GM12878 (cell line): ENCODE measurements at regions not wholly inside any gene's neighbourhood (a gene's known extent, or its start where the extent isn't known, plus 50 kb on each side); places are given as distances from the start of the nearest gene placed in this dataset.

Experiments
- ATAC-seq: fragments of 200-7000 bp; cut with Tn5 transposase; 3 replicates; pipeline ENCODE4 v1.9.1; 2020; ENCODE audit warnings: mild to moderate bottlenecking, moderate library complexity
- BruUV-seq: library from RNA; stranded (reverse); fragments of 400-500 nt; replicated peaks from 2 replicates; lab custom pipeline; 2021; lab: Mats Ljungman, UMichigan
- CTCF ChIA-PET: fragments of 300-600 bp; sonication (Branson Sonifier 250); formaldehyde crosslinking; extraction: SDS; loops from one replicate; lab custom pipeline; 2021; ENCODE audit warnings: inconsistent platforms; lab: Yijun Ruan, JAX
- POLR2A ChIA-PET: fragments of 350-600 bp; formaldehyde crosslinking; extraction: SDS; loops from one replicate; lab custom pipeline; 2021; ENCODE audit warnings: inconsistent platforms; lab: Charles Lee
- RAD21 ChIA-PET: fragments of 300-600 bp; sonication (Branson Sonifier 250); formaldehyde crosslinking; loops from one replicate; lab custom pipeline; 2023; ENCODE audit warnings: antibody characterized with exemption; ENCODE audit not compliant: unreplicated experiment; lab: Charles Lee
- SMC1A ChIA-PET: fragments of 300-600 bp; sonication (Branson Sonifier 250); formaldehyde crosslinking; loops from one replicate; lab custom pipeline; 2023; ENCODE audit not compliant: unreplicated experiment, uncharacterized antibody; lab: Charles Lee
- DNase-seq: peaks from one replicate; pipeline ENCODE4 v3.0.0-alpha.2; 2011; ENCODE audit warnings: low read depth, low spot score
- FAIRE-seq: peaks from 3 replicates; lab custom pipeline; 2011; peaks lifted over from hg19 to GRCh38; lab: Jason Lieb, UNC
- H2AFZ ChIP-seq: 2 replicates; pipeline ENCODE4 v1.6.0; 2011; ENCODE audit warnings: low read depth, low read length, control low read depth; ENCODE audit not compliant: control insufficient read depth
- H3K27ac ChIP-seq: 2 replicates; pipeline ENCODE4 v1.5.1; 2011; ENCODE audit warnings: control low read depth; ENCODE audit not compliant: control insufficient read depth, insufficient read depth
- H3K27me3 ChIP-seq, 2 experiments: replicated peaks in 1 of 2; 2 replicates each; pipeline versions ENCODE4 v1.6.0 to v1.6.1; 2011; ENCODE audit warnings: low read length in 1 of 2; ENCODE audit not compliant: control insufficient read depth in 2 of 2, insufficient read depth in 2 of 2
- H3K36me3 ChIP-seq, 2 experiments: 2 replicates each; pipeline ENCODE4 v1.5.1; 2011; ENCODE audit warnings: low read length in 1 of 2; ENCODE audit not compliant: control insufficient read depth in 2 of 2, insufficient read depth in 2 of 2
- H3K4me1 ChIP-seq: 2 replicates; pipeline ENCODE4 v1.6.1; 2011; ENCODE audit warnings: mild to moderate bottlenecking, low read length, moderate library complexity, mixed read lengths; ENCODE audit not compliant: control insufficient read depth, insufficient read depth
- H3K4me2 ChIP-seq: 2 replicates; pipeline ENCODE4 v1.6.0; 2011; ENCODE audit warnings: control low read depth; ENCODE audit not compliant: control insufficient read depth, insufficient read depth
- H3K4me3 ChIP-seq: fragments of 200-600 bp; sonication (generic); 2 replicates; pipeline ENCODE4 v1.5.1; 2016
- H3K79me2 ChIP-seq: 2 replicates; pipeline ENCODE4 v1.6.0; 2011; ENCODE audit warnings: low read length; ENCODE audit not compliant: control insufficient read depth, insufficient read depth
- H3K9ac ChIP-seq: 2 replicates; pipeline ENCODE4 v1.8.0; 2011; ENCODE audit warnings: low read length, control low read depth, mixed read lengths; ENCODE audit not compliant: control insufficient read depth, insufficient read depth
- H3K9me3 ChIP-seq: replicated peaks from 3 replicates; pipeline ENCODE4 v1.5.1; 2011; ENCODE audit warnings: mild to moderate bottlenecking, low read length; ENCODE audit not compliant: control insufficient read depth, insufficient read depth
- H4K20me1 ChIP-seq: 2 replicates; pipeline ENCODE4 v1.6.0; 2011; ENCODE audit not compliant: control insufficient read depth, insufficient read depth
- BMI1 ChIP-seq: fragments of 450-650 bp; IDR thresholded peaks from 2 replicates; pipeline ENCODE4 v1.6.1; 2016; ENCODE audit warnings: mild to moderate bottlenecking, moderate library complexity, borderline replicate concordance
- EED ChIP-seq: sonication (generic); IDR thresholded peaks from 2 replicates; pipeline ENCODE4 v1.6.1; 2016; ENCODE audit warnings: antibody characterized with exemption, low read depth
- HDAC2 ChIP-seq: fragments of 200-600 bp; sonication (generic); IDR thresholded peaks from 2 replicates; pipeline ENCODE4 v1.6.1; 2017
- HDGF ChIP-seq: fragments of 450-650 bp; IDR thresholded peaks from 2 replicates; pipeline ENCODE4 v1.6.1; 2016; ENCODE audit warnings: antibody characterized with exemption
- NR2C1 ChIP-seq: fragments of 450-650 bp; IDR thresholded peaks from 2 replicates; pipeline ENCODE4 v1.6.1; 2017; ENCODE audit warnings: antibody characterized with exemption, mild to moderate bottlenecking, moderate library complexity
- RBBP5 ChIP-seq: fragments of 200-600 bp; sonication (generic); conservative IDR thresholded peaks from 2 replicates; pipeline ENCODE4 v1.6.1; 2016
- SIX5 ChIP-seq: IDR thresholded peaks from 2 replicates; pipeline ENCODE4 v1.6.1; 2011; ENCODE audit warnings: mild to moderate bottlenecking, low read depth, low read length, moderate library complexity; ENCODE audit not compliant: severe bottlenecking
- WGBS: methylation state at CpG from one replicate; pipeline ENCODE4 v1.1.6; 2016; ENCODE audit warnings: low lambda C conversion rate; ENCODE audit not compliant: insufficient replicate concordance, insufficient coverage; ENCODE audit errors: missing lambda C conversion rate; 5-methylcytosine and 5-hydroxymethylcytosine counted together
- in situ Hi-C: fragments of 300-500 bp; cut with MboI; formaldehyde crosslinking; loops from 9 replicates; pipeline ENCODE4 v1.14.3; 2018; ENCODE audit warnings: mixed read lengths
- intact Hi-C: fragments of 100-400 bp; cut with micrococcal nuclease; formaldehyde crosslinking; loops from one replicate; pipeline ENCODE4 v1.14.2; 2022; ENCODE audit not compliant: unreplicated experiment
- TF ChIP-seq, protein P1 (sequence below): fragments of 150-350 bp; IDR thresholded peaks from 2 replicates; pipeline ENCODE4 v1.6.1; 2014; ENCODE audit warnings: mild to moderate bottlenecking, low read depth, low read length
- TF ChIP-seq, protein P2 (sequence below): fragments of 450-650 bp; IDR thresholded peaks from 2 replicates; pipeline ENCODE4 v1.6.1; 2017; ENCODE audit warnings: borderline replicate concordance
- TF ChIP-seq, protein P3 (sequence below): fragments of 450-650 bp; IDR thresholded peaks from 2 replicates; pipeline ENCODE4 v1.6.1; 2018; ENCODE audit warnings: borderline replicate concordance, mild to moderate bottlenecking; ENCODE audit not compliant: partially characterized antibody

DNA sequence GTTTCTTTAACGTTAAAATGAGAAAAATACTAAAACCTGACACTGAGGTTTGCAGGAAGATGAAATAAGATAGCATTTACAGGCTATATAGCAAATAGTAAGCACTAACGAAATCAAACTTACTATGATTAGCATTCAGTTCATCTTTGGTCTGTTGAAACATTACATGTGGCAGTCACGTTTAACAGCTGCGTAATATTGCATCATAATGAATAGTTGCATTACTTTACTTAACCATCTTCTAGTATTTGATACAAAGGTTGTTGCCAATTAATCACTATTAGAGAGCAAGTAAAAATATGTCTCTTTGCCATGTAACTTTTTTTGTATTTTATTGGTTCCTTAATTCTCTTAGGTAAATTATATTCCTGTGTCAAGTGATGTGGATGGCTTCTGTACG lies 131.8 kb upstream of the GHITM start:
- CTCF ChIA-PET, result interaction anchor here (0.8 to 1.6 kb wide), 4 partner anchors 11 to 206 kb away, joined by 3 to 6 read pairs (median 3); no protein-coding TSS in a partner anchor

More for the DNA sequence above, 131.8 kb upstream of the GHITM start:
- FAIRE-seq, result no peak
- 58% methylated on average over 5 of the region's 5 CpGs for WGBS
- no peak for DNase-seq
- Histone ChIP-seq H3K4me1 (no peaks in the 10 kb centered on the region), H3K36me3 (no peaks in the 10 kb centered on the region), H3K9ac (no peak overlapping the region), H3K4me2 (no peak overlapping the region), H3K27me3 (no peaks in the 10 kb centered on the region; a peak in 1 of 4 replicates), H3K79me2 (no peaks in the 10 kb centered on the region), H2AFZ (no peak overlapping the region), H3K4me3 (no peak overlapping the region), H4K20me1 (no peaks in the 10 kb centered on the region), H3K9me3 (no peaks in the 10 kb centered on the region; the same call in 2 of the 3 replicates), H3K27ac (no peak overlapping the region)
- ChIA-PET SMC1A (interaction anchor here (1.0 kb wide), 1 partner anchor 11 kb away, joined by 3 read pairs; no protein-coding TSS in a partner anchor), POLR2A (no interaction called here), RAD21 (no interaction called here)
- BruUV-seq, result no TSS peak
- no peak for TF ChIP-seq HDAC2
- no peak for TF ChIP-seq NR2C1
- no peak for TF ChIP-seq EED
- no peak for TF ChIP-seq SIX5
- TF ChIP-seq, protein P1, sequence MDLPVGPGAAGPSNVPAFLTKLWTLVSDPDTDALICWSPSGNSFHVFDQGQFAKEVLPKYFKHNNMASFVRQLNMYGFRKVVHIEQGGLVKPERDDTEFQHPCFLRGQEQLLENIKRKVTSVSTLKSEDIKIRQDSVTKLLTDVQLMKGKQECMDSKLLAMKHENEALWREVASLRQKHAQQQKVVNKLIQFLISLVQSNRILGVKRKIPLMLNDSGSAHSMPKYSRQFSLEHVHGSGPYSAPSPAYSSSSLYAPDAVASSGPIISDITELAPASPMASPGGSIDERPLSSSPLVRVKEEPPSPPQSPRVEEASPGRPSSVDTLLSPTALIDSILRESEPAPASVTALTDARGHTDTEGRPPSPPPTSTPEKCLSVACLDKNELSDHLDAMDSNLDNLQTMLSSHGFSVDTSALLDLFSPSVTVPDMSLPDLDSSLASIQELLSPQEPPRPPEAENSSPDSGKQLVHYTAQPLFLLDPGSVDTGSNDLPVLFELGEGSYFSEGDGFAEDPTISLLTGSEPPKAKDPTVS, result no peak
- no peak for TF ChIP-seq BMI1
- no peak for TF ChIP-seq RBBP5
- TF ChIP-seq, protein P2, sequence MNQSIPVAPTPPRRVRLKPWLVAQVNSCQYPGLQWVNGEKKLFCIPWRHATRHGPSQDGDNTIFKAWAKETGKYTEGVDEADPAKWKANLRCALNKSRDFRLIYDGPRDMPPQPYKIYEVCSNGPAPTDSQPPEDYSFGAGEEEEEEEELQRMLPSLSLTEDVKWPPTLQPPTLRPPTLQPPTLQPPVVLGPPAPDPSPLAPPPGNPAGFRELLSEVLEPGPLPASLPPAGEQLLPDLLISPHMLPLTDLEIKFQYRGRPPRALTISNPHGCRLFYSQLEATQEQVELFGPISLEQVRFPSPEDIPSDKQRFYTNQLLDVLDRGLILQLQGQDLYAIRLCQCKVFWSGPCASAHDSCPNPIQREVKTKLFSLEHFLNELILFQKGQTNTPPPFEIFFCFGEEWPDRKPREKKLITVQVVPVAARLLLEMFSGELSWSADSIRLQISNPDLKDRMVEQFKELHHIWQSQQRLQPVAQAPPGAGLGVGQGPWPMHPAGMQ, result no peak
- no peak for TF ChIP-seq HDGF
- TF ChIP-seq, protein P3, sequence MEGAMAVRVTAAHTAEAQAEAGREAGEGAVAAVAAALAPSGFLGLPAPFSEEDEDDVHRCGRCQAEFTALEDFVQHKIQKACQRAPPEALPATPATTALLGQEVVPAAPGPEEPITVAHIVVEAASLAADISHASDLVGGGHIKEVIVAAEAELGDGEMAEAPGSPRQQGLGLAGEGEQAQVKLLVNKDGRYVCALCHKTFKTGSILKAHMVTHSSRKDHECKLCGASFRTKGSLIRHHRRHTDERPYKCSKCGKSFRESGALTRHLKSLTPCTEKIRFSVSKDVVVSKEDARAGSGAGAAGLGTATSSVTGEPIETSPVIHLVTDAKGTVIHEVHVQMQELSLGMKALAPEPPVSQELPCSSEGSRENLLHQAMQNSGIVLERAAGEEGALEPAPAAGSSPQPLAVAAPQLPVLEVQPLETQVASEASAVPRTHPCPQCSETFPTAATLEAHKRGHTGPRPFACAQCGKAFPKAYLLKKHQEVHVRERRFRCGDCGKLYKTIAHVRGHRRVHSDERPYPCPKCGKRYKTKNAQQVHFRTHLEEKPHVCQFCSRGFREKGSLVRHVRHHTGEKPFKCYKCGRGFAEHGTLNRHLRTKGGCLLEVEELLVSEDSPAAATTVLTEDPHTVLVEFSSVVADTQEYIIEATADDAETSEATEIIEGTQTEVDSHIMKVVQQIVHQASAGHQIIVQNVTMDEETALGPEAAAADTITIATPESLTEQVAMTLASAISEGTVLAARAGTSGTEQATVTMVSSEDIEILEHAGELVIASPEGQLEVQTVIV, result no peak
- in situ Hi-C loops, result no loop called here
- no peak for ATAC-seq
- intact Hi-C loops, result loop anchor here (5.0 kb wide), 1 partner anchor 135 kb away; no protein-coding TSS in a partner anchor
